Endothelial cell of umbilical vein (primary cell): ENCODE measurements at regions not wholly inside any gene's neighbourhood (a gene's known extent, or its start where the extent isn't known, plus 50 kb on each side); places are given as distances from the start of the nearest gene placed in this dataset.

Source experiments
- BruUV-seq: library from RNA; stranded (reverse); fragments of 400-500 nt; replicated peaks from 2 replicates; lab custom pipeline; 2021; lab: Mats Ljungman, UMichigan
- CTCF ChIA-PET: fragments of 300-600, 350-600 bp; sonication (Branson Sonifier 250); formaldehyde crosslinking; loops from one replicate; lab custom pipeline; 2021; ENCODE audit warnings: antibody characterized with exemption, inconsistent platforms; lab: Charles Lee
- POLR2A ChIA-PET: fragments of 300-600, 350-600 bp; sonication (Branson Sonifier 250); formaldehyde crosslinking; loops from one replicate; lab custom pipeline; 2021; ENCODE audit warnings: antibody characterized with exemption, inconsistent platforms; lab: Charles Lee
- DNase-seq: peaks from one replicate; pipeline ENCODE4 v3.0.0-alpha.2; 2011; ENCODE audit warnings: low read depth, low spot score
- FAIRE-seq: peaks from 2 replicates; lab custom pipeline; 2011; peaks lifted over from hg19 to GRCh38; lab: Jason Lieb, UNC
- H2AFZ ChIP-seq: 2 replicates; pipeline ENCODE4 v1.6.0; 2012; ENCODE audit warnings: low read depth, low read length, control low read depth, inconsistent platforms
- H3K27ac ChIP-seq: 2 replicates; pipeline ENCODE4 v1.5.1; 2011; ENCODE audit warnings: low read depth, mild to moderate bottlenecking, control low read depth, low read length, moderate library complexity; ENCODE audit not compliant: insufficient read depth
- H3K27me3 ChIP-seq, 2 experiments: 2 replicates each; pipeline versions ENCODE4 v1.6.0 to v1.6.1; 2011; ENCODE audit warnings: low read length in 2 of 2, mixed read lengths in 1 of 2; ENCODE audit not compliant: control insufficient read depth in 2 of 2, insufficient read depth in 2 of 2
- H3K36me3 ChIP-seq, 2 experiments: 2 replicates in 1 of 2; 3 replicates in 1 of 2; pipeline ENCODE4 v1.5.1; 2011; ENCODE audit warnings: low read length in 2 of 2, mild to moderate bottlenecking in 1 of 2, moderate library complexity in 1 of 2; ENCODE audit not compliant: control insufficient read depth in 2 of 2, insufficient read depth in 2 of 2; ENCODE audit errors: extremely low read depth in 1 of 2
- H3K4me1 ChIP-seq: 3 replicates; pipeline ENCODE4 v1.5.1; 2011; ENCODE audit warnings: mild to moderate bottlenecking, low read length; ENCODE audit not compliant: control insufficient read depth, insufficient read depth; ENCODE audit errors: extremely low read depth
- H3K4me2 ChIP-seq: 2 replicates; pipeline ENCODE4 v1.6.1; 2011; ENCODE audit warnings: low read length, control low read depth, mixed read lengths; ENCODE audit not compliant: insufficient read depth
- H3K4me3 ChIP-seq, 3 experiments: fragments of 200-600 bp in 1 of 3; sonication (generic), shearing (Covaris generic) in 1 of 3; replicated peaks in 1 of 3; 2 replicates each; pipeline ENCODE4 v1.5.1; 2011 to 2016; ENCODE audit warnings: control low read depth in 3 of 3, low read length in 3 of 3, mild to moderate bottlenecking in 2 of 3, inconsistent platforms in 1 of 3, low read depth in 1 of 3, moderate library complexity in 1 of 3; ENCODE audit not compliant: insufficient read depth in 1 of 3
- H3K79me2 ChIP-seq: 2 replicates; pipeline ENCODE4 v1.6.0; 2012; ENCODE audit warnings: low read length, inconsistent platforms; ENCODE audit not compliant: control insufficient read depth, insufficient read depth
- H3K9ac ChIP-seq: replicated peaks from 2 replicates; pipeline ENCODE3; 2011; ENCODE audit warnings: low read length, control low read depth; ENCODE audit not compliant: insufficient read depth; ENCODE audit errors: extremely low read depth
- H3K9me1 ChIP-seq: replicated peaks from 3 replicates; pipeline ENCODE4 v1.6.0; 2011; ENCODE audit warnings: mild to moderate bottlenecking, low read length; ENCODE audit not compliant: control insufficient read depth, insufficient read depth; ENCODE audit errors: extremely low read depth
- H3K9me3 ChIP-seq: replicated peaks from 2 replicates; pipeline ENCODE4 v1.5.1; 2012; ENCODE audit warnings: low read length, inconsistent platforms; ENCODE audit not compliant: control insufficient read depth, insufficient read depth
- H4K20me1 ChIP-seq: replicated peaks from 2 replicates; pipeline ENCODE3; 2011; ENCODE audit warnings: mild to moderate bottlenecking, low read length; ENCODE audit not compliant: control insufficient read depth, insufficient read depth; ENCODE audit errors: extremely low read depth
- EZH2 ChIP-seq: IDR thresholded peaks from 2 replicates; pipeline ENCODE4 v1.6.1; 2012; ENCODE audit warnings: borderline replicate concordance, low read depth, mild to moderate bottlenecking, moderate library complexity, low read length, inconsistent platforms; ENCODE audit not compliant: severe bottlenecking
- FOS ChIP-seq: IDR thresholded peaks from 2 replicates; pipeline ENCODE4 v1.6.1; 2011; ENCODE audit warnings: mild to moderate bottlenecking, low read length, moderate library complexity, borderline replicate concordance; ENCODE audit not compliant: insufficient read depth
- GATA2 ChIP-seq: IDR thresholded peaks from 2 replicates; pipeline ENCODE4 v1.7.0; 2011; ENCODE audit warnings: low read depth, mild to moderate bottlenecking, moderate library complexity, mixed read lengths, low read length; ENCODE audit not compliant: insufficient read length, insufficient read depth
- JUN ChIP-seq: IDR thresholded peaks from 2 replicates; pipeline ENCODE4 v1.6.1; 2011; ENCODE audit warnings: borderline replicate concordance, low read depth; ENCODE audit not compliant: insufficient read length, insufficient read depth
- MAX ChIP-seq: IDR thresholded peaks from 2 replicates; pipeline ENCODE4 v1.6.1; 2011; ENCODE audit not compliant: insufficient read depth, insufficient read length
- MYC ChIP-seq: IDR thresholded peaks from one replicate; pipeline ENCODE4 v1.6.1; 2011; ENCODE audit warnings: mild to moderate bottlenecking, low read depth, low read length
- POLR2A ChIP-seq: IDR thresholded peaks from 2 replicates; pipeline ENCODE4 v1.6.1; 2012; ENCODE audit warnings: low read depth, mild to moderate bottlenecking, control low read depth, low read length
- POLR2AphosphoS5 ChIP-seq: IDR thresholded peaks from 2 replicates; pipeline ENCODE4 v1.6.1; 2012; ENCODE audit warnings: low read depth, mild to moderate bottlenecking, control low read depth, low read length, moderate library complexity; ENCODE audit not compliant: insufficient read depth
- dilution Hi-C: fragments of 300-500 bp; cut with MboI; formaldehyde crosslinking; loops from one replicate; pipeline ENCODE4 v1.15.0; 2019; ENCODE audit warnings: low sequenced_read_pairs; ENCODE audit not compliant: extremely low pct_ligation_motif_present
- intact Hi-C: fragments of 100-400 bp; cut with micrococcal nuclease; formaldehyde crosslinking; loops from one replicate; pipeline ENCODE4 v1.10.0; 2022
- TF ChIP-seq, protein P1 (sequence below), 2 donors: IDR thresholded peaks; 1 replicate in 1 of 2; 2 replicates in 1 of 2; pipeline ENCODE4 v1.5.1; 2011; ENCODE audit warnings: low read length in 2 of 2, mild to moderate bottlenecking in 2 of 2, moderate library complexity in 2 of 2, control low read depth in 1 of 2, inconsistent platforms in 1 of 2, low read depth in 1 of 2; ENCODE audit not compliant: insufficient read depth in 1 of 2; ENCODE audit errors: extremely low read depth in 1 of 2

- H2AFZ ChIP-seq = no peak overlapping the region
- POLR2A ChIA-PET = no interaction called here
- H3K36me3 ChIP-seq = no peaks in the 10 kb centered on the region
- dilution Hi-C loops (no loop called here), intact Hi-C loops (no loop called here)
- no peaks in the 10 kb centered on the region for H3K79me2 ChIP-seq
- H3K27me3 ChIP-seq = no peaks in the 10 kb centered on the region
- peaks cover 4% of the 10 kb centered on the region for H3K9me3 ChIP-seq
- CTCF ChIA-PET = no interaction called here
- FAIRE-seq (no peak), DNase-seq (no peak)
- H3K4me1 ChIP-seq = no peaks in the 10 kb centered on the region
- H3K9ac ChIP-seq = no peak overlapping the region
- H3K4me3 ChIP-seq = no peak overlapping the region
- no peaks in the 10 kb centered on the region for H3K9me1 ChIP-seq
- no peak overlapping the region for H3K4me2 ChIP-seq
- H4K20me1 ChIP-seq = no peaks in the 10 kb centered on the region
- H3K27ac ChIP-seq = no peak overlapping the region
- BruUV-seq = no TSS peak
- TF ChIP-seq EZH2 (no peak), FOS (no peak), MYC (no peak), GATA2 (no peak), POLR2A (no peak), JUN (no peak), POLR2AphosphoS5 (no peak), MAX (no peak)
- TF ChIP-seq, protein P1, sequence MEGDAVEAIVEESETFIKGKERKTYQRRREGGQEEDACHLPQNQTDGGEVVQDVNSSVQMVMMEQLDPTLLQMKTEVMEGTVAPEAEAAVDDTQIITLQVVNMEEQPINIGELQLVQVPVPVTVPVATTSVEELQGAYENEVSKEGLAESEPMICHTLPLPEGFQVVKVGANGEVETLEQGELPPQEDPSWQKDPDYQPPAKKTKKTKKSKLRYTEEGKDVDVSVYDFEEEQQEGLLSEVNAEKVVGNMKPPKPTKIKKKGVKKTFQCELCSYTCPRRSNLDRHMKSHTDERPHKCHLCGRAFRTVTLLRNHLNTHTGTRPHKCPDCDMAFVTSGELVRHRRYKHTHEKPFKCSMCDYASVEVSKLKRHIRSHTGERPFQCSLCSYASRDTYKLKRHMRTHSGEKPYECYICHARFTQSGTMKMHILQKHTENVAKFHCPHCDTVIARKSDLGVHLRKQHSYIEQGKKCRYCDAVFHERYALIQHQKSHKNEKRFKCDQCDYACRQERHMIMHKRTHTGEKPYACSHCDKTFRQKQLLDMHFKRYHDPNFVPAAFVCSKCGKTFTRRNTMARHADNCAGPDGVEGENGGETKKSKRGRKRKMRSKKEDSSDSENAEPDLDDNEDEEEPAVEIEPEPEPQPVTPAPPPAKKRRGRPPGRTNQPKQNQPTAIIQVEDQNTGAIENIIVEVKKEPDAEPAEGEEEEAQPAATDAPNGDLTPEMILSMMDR (IDR thresholded peaks at IDR 0.05; ENCODE audit: extremely low read depth in 1 of 2, insufficient read depth in 1 of 2, low read depth in 1 of 2, low read length in 2 of 2) = no peak
Observed at GRCh38 chr4:35491093-35491492, 753.2 kb downstream of the ARAP2 start.
